NCI-H82 (cell line): ENCODE measurements at regions not wholly inside any gene's neighbourhood (a gene's known extent, or its start where the extent isn't known, plus 50 kb on each side); places are given as distances from the start of the nearest gene placed in this dataset.

ENCODE experiments used
- DNase-seq: peaks from one replicate; lab custom pipeline; 2025; lab: John Stamatoyannopoulos, UW

DNA sequence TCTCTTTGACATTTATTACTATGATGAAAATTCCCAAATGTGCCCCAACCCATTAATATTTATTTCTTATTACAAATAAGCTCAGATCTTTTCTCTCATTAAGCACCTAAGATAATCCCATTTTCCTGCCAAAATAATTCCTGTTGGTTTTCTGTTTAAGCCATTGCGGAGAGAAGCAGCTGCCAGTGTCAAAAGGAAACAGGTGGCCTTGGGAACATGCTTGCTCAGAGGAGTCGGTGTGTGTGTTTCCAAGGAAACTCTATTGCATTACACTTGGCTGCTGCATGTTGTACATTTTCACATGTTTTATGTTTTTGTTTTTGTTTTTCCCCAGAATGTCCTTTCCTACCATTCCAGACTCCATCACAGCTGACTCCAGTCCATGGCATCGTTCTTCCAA, 56.4 kb downstream of the CD24 start:
- peak; percentile 91 for DNase-seq

DNA sequence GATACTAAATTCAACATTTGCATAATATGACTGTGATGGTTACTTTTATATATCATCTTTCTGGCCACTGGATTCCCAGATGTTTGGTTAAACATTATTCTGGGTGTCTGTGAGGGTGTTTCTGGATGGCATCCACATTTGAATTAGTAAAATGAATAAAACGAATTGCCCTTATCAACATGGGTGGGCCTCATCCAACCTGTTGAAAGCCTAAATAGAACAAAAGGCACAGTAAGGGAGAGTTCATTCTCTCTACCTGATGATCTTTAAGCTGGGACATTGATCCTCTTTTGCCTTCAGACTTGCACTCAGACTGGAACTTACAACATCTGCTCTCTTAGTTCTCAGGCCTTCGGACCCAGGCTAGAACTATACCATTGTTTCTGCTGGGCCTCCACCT, 57.6 kb downstream of the CD24 start:
- peak; percentile 43 for DNase-seq

DNA sequence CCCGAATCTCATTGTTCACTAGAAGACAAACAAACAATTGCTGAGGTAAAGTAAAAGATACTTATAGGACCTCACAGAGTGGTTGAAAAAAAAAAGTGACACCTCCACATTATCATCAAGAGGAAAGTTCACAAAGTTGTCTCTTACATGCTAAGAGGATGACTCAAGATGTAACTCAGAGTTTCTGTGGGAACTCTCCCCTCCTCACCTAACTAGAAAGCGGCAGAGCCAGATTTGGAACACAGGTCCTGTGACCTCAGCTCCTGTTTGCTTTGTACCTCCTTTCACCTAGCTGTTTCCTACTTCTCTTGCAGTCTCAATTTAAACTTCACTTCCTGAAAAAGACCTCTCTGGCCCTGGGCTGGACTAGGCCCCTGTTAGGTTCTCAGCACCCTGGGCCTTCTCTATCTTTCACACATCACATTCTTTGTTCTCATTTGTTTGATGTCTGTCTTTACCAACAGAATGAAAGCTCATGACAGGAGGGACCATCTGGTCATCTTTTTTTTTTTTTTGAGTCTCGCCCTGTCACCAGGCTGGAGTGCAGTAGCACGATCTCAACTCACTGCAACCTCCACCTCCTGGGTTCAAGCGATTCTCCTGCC, 60.8 kb downstream of the CD24 start:
- no peak for DNase-seq

GRCh38 chr6:106913111-106913510, 61.4 kb downstream of the CD24 start:
- DNase-seq = no peak

- DNase-seq = peak; percentile 13
Observed at GRCh38 chr6:106912091-106912490, 62.4 kb downstream of the CD24 start.

- peak; percentile 59 for DNase-seq
Observed at GRCh38 chr6:106910999-106911949, 63.3 kb downstream of the CD24 start.

- no peak for DNase-seq
Observed at GRCh38 chr6:106908386-106908840, 66.1 kb downstream of the CD24 start.

DNA sequence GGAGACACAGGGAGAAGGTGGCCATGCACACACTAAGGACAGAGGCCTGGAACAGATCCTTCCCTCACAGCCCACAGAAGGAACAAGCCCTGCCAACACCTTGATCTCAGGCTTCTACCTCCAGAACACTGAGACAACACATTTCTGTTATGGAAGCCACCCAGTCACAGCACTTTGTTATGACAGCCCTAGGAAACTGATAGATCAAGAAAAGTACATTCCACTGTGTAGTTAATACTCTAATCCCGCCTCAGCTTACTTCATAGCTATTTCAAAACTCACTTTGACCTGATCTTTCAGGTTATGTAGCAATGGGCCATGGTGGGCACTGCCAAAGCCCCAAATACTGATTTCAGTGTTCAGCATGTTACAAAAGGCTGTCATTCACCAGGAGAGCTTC, 66.8 kb downstream of the CD24 start:
- no peak for DNase-seq

- DNase-seq = peak; percentile 38
Observed at GRCh38 chr6:106906232-106906631, 68.3 kb downstream of the CD24 start.

- no peak for DNase-seq
Observed at GRCh38 chr6:106903299-106903698, 71.2 kb downstream of the CD24 start.

- DNase-seq = no peak
Observed at GRCh38 chr6:106901062-106901461, 73.5 kb downstream of the CD24 start.

GRCh38 chr6:106899697-106900096, 74.8 kb downstream of the CD24 start:
- no peak for DNase-seq

DNA sequence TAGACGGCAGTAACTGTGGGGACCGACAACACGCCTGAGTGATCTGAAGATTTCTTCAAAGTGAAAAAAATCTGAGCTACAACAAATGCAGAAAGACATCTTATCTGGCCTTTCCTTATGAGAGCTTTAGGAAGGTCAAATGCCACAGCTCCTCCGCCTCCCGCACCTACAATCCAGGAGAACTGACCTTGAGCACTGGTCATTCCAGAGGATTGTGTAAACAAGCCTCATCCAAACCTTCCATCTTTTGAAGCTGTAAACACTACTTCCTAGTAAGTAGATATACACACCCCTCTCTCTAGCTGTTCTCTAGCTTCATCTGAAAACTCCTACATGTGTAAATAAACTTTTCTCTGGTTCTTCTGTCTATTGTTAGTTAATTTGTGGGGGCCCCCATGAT, 76.9 kb downstream of the CD24 start:
- DNase-seq = no peak

- no peak for DNase-seq
Observed at GRCh38 chr6:106895703-106896040, 78.9 kb downstream of the CD24 start.

DNA sequence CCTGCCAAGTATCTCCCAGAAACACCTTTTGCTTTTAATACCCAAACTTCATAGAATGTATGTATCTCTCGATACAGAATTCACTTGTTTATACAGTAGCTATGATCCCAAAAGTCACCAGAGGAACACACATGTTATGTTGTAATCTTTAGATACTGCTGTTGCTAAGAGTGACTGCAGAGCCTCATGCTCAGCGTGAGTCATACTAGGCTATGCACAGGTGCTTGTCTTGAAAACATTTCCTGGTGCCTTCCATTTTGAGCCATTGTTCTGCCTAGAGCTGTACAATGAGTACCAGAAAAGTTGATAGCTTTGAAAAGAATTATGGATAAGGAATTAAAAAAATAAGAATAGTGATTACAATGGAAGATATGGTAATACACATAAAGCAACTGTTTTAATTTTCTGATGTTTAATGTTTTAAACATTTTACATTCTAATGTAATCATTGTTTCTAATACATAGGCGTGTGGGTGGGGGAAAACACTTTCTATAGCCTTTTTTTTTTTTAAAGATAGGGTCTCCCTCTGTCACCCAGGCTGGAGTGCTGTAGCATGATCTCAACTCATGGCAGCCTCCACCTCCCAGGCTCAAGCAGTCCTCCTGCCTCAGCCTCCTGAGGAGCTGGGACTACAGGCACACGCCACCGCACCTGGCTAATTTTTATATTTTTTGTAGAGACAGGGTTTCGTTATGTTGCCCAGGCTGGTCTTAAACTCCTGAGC, 79.4 kb downstream of the CD24 start:
- no peak for DNase-seq

DNA sequence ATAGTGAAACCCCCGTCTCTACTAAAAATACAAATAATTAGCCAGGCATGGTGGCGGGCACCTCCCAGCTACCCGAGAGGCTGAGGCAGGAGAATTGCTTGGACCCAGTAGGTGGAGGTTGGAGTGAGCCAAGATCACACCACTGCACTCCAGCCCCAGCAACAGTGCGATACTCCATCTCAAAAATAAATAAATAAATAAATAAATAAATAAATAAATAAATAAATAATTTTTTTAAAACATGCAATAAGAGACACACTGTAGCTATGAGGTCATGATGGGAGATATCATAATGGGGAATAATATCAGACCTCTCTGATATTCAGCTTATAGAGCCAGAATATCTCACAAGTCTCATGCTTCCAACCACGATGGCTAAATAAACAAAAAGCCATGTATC, 82.3 kb downstream of the CD24 start:
- DNase-seq = no peak

GRCh38 chr6:106890447-106890846, 84.1 kb downstream of the CD24 start:
- no peak for DNase-seq

DNA sequence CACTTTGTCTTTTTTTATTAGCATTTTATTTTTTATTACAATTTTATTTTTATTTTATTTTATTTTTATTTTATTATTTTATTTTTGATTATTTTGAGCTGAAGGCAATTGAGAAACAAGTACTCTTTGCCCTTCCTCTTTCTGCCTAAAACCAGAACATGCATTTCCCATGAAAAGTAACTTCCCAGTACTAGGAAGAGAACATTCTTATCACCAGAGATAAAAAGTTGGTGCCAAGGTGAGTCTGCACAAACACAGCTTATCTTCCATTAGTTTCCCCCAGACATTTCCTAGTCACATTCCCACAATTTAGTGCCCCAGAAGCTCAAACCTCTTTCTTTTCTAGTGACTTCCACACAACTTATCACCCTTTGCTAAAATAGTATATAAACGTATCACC, 84.8 kb downstream of the CD24 start:
- DNase-seq = no peak

GRCh38 chr6:106886922-106887797, 87.4 kb downstream of the CD24 start:
- DNase-seq = peak; percentile 32

GRCh38 chr6:106886081-106886843, 88.3 kb downstream of the CD24 start:
- no peak for DNase-seq

GRCh38 chr6:106885679-106886078, 88.8 kb downstream of the CD24 start:
- DNase-seq = peak; percentile 57
